ENCODE measurements at regions not wholly inside any gene's neighbourhood (a gene's known extent, or its start where the extent isn't known, plus 50 kb on each side); places are given as distances from the start of the nearest gene placed in this dataset.

- TF ChIP-seq CTCF (IDR thresholded peaks at IDR 0.05) (no peak), POLR2A (IDR thresholded peaks at IDR 0.05) (no peak)
Measured at GRCh38 chr20:24208652-24209051, 220.1 kb upstream of the GGTLC1 start.

Data from Peyer's patch (tissue), 4 donors.